ENCODE measurements at regions not wholly inside any gene's neighbourhood (a gene's known extent, or its start where the extent isn't known, plus 50 kb on each side); places are given as distances from the start of the nearest gene placed in this dataset.
"Not testable (repeated sequence)": the region's sequence is repeated elsewhere in the genome, so short reads cannot be mapped to it uniquely, and the experiment has no call there.

DNA sequence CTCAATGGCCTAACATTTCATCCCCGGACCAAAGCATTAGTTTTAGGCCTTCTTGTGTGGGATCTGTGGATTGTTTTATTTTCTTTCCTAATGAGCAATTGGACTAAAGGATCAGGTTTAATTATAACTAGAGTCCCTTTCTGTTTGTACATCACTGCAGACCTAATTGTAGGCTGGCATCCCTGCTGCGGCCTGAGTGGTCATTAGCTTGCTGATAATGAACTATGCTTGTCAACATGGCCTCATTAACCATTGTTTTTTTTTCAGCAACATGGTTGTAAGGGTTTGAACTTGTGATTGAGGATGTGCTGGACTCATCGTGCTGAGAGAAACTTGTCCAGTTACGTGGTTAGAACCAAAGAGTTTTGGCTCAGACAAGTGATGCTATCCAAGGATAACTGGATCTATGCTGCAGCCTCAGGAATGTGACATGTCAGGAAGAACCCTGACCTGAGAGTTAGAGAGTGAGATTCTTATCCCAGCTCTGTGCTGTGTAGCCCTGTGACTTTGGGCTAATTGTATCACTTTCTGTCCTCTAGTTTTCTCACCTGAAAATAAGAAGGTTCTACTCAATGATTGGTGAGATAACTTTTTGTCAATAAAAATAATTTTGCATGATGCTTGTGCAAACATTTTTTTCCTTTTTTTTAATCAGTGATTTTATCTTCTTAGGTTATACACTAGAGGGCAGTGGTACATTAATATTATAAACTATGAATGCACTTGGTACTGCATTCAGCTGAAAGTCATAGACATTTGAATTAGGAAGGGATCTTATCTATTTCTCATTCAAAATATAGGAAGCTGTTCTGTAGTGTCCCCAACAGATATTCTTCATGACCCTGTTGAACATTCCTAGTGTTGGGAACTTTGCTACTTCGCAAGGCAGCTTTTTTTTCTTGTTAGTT lies 140.9 kb downstream of the RNF144B start:
- no peak for DNase-seq (ENCODE audit: low read depth)

DNA sequence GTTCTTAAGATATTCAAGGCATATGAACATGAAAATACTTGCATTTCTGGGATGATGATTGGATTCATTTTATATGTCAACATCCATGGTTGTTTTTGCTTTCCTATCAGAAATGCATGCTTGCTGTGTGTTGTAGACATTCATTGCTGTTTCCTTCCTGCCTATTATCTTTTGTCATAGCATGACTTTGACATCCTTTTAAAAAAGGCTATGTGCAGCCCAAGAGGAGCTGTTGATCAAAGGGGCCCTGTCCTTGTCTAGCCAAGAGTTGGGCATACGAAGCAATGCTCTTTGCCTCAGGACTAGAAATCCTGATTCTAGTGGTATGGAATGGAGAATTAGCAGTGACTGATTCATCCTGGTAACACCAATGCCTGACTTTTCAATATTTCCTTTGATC lies 143.1 kb downstream of the RNF144B start:
- DNase-seq (ENCODE audit: low read depth) = no peak

DNA sequence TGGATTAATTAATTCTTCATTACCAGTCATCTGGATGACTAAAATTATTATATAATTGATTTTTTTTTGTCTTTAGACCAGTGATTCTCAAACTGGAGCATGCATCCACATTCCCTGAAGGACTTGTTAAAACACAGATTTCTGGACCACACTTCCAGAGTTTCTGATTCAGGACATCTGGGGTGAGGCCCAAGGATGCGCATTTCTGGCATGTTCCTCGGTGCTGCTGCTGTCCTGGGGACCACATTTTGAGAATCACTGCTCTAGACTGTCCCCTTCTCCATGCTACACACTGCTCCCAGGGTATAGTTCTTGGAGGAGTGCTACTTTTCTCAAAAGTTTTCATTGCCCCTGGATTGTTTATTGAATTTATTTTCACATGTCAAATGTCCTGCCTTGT lies 145.0 kb downstream of the RNF144B start:
- DNase-seq (ENCODE audit: low read depth) = no peak

DNA sequence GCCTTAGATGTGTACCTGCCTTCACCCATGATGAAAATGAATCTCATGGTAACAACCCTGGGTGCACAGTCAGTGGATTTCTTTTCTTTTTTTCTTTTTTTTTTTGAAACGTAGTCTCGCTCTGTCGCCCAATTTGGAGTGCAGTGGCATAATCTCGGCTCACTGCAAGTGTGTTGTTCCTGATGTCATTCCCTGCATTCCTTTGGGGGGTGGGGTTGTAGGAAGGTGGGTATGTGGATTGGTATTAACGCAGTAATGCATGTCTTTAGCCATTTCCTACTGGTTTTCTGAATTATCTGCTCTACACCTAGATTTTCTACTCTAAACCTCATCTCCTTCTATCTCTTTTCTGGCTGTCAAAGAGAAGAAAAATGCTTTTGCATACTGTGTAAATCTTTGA lies 146.6 kb downstream of the RNF144B start:
- no peak for DNase-seq (ENCODE audit: low read depth)

DNA sequence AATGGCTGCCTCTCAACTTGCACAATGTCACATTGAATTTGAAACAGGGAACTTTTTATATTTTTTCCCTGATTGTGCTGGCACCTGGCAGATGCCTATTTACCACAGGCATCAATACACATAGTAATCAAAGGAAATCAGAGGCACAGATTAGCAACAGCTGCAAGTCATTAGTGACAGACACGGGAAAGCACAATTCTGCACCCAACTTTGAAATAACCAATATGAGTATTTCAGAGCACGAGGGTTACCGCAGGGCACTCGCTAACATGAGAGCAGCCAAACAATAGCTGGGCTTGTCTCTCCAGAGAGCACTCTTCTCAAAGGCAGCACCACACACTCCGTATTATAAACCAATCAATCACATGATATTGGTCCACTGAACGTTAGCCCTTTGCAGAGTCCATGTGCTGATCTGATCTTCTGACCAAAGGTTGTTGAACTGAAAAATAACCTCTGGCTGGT lies 149.5 kb downstream of the RNF144B start:
- no peak for DNase-seq (ENCODE audit: low read depth)

DNA sequence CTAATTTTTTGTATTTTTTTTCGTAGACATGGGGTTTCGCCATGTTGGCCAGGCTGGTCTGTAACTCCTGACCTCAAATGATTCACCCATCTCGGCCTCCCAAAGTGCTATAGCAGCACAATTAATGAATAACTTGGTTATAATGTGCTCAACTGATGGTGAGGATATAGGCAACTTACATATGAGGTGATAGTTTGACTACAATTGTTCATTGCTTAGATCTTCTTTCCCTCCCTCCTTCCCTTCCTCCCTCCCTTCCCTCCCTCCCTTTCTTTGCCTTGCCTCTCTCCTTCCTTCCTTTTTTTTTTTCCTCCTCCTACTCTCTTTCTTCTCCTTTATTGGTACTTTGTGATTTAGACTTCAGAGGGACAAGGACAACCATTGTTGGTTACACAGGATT lies 151.2 kb downstream of the RNF144B start:
- no peak for DNase-seq (ENCODE audit: low read depth)

DNA sequence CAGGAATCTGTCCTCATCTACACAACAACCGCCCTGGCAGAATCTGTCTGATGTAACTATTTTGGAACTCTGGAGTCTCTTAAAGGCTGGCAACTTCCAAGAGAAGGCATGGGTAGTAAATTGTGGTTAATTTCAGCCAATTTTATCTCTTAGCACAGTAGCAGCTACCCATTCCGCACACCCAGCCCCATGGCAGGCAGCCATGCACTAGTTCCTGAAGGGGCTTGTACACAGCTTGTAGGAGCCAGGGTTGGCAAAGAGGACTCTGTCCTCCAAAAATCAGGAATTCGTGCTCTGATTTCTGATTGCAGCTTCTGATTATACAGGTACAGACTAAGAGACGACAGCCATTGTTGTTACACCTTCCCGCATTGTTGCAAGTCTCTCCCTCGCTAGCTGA lies 155.9 kb downstream of the RNF144B start:
- no peak for DNase-seq (ENCODE audit: low read depth)

DNA sequence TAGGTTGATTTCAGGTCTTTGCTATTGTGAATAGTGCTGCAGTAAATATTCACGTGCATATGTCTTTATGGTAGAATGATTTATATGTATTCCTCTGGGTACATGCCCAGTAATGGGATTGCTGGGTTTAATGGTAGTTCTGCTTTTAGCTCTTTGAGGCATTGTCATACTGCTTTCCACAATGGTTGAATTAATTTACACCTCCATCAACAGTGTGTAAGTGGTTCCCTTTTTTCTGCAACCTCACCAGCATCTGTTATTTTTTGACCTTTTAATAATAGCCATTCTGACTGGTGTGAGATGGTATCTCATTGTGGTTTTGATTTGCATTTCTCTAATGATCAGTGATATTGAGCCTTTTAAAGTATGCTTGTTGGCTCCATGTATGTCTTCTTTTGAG lies 158.0 kb downstream of the RNF144B start:
- DNase-seq (ENCODE audit: low read depth) = not testable (repeated sequence)

DNA sequence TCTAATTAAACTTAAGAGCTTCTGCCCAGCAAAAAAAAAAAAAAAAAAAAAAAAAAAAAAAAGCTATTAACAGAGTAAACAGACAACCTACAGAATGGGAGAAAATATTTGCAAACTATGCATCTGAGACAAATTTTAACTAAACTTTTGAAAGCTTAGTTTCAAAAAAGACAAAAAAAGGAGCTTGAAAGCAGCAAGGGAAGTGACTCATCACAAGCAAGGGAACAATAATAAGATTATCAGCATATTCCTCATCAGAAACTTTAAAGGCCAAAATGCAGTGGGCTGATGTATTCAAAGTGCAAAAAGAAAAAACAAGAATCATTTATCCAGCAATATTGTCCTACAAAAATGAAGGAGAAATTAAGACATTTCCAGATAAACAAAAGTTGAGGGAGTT lies 158.6 kb downstream of the RNF144B start:
- DNase-seq (ENCODE audit: low read depth) = peak; percentile 5

DNA sequence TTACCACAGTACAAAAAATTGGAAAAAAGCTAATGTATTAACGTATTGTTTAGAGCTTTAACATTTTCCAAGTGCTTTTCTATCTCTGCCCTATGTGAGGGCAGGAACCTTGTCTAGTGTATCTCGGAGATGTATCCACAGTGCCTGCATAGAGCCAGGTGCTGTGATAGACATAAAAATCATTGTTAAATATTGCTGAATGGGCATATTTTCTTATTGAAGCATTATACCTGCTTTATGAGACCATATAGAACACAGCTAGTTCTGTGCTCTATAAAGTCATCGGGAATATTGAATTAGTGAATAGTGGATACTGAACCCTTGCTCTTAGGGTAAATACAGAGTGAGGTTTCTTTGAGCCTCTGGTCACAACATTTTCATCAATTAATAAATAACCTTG lies 163.0 kb downstream of the RNF144B start:
- no peak for DNase-seq (ENCODE audit: low read depth)

DNA sequence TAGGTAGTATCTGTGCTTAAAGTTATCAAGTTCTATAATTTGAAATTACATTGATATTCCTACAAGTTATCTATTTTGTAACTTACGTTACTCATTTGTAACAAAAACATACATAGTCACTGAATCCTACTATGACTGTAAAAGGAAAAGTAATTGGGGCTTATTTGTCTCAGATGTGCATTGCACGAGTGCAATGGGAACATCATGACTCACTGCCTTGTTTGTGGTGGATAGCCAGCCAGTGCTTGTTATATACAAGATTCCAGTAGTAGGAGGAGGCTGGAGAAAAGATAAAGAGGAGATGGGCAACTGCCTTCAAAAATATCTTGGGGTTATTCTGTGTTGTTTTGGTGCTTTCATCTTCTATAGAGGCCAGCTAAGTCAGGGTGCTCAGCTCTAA lies 164.1 kb downstream of the RNF144B start:
- peak; percentile 60 for DNase-seq (ENCODE audit: low read depth)

DNA sequence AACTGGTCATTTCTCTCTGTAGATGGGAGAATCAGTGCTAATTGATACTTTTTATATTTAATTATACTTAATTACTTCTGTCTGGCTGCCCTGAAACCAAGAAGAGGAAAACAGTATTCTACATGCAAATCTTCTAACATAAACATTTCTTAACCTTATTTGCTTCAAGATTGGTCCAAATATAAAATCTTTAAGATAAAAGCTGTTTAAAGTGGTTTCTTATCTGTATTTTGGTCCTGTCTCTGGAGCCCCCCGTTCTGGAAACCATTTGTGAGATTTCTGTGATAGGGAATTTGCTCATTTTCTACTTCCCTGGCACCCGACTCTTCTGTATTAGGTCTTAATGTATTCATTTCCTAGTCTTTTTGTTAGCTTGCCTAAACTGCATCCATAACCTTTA lies 168.6 kb downstream of the RNF144B start:
- DNase-seq (ENCODE audit: low read depth) = no peak

DNA sequence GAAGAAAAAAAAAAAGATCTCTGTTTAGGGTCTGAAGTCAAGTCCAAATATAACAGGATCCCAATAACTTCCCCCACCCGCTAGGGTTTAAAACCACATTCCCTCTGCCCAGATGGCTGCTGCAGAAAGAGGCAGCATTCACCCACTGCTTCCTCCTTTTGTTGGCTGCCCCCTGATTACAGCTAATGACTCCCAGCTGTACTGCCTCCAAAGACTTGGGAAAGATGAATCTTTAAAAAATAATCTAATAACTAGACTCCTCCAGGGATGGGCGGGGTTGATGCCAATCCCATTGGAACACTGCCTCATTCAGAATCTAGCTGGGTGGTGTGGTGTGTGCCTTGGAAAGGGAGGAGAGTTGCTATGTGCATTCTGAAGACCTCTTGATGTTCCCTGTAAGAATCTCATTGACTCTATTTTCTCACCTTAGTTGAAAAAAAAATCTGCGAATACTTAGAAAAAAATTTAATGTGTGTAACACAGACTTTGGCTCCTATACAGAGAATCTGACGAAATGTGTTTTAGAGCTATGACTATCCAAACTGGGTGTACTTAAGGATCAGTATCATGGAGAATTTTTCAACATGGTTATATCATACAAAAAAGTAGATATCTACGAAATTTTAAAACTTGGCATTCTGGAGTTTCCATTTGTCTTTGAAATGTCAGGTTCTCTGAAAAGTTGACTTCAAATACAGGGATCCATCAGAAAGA lies 174.0 kb downstream of the RNF144B start:
- no peak for DNase-seq (ENCODE audit: low read depth)

DNA sequence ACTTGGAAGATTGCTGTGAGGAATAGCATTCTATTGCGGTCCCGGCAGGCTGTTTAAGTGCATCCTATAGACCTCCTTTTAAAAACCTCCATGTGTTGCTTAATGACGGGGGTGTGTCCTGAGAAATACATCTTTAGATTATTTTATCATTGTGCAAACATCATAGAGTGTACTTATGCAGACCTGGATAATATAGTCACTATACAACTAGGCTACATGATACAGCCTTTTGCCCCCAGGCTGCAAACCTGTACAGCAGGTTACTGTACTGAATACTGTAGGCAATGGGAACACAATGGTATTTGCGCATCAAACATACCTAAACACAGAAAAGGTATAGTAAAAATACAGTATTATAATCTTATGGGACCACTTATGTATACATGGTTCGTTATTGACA lies 175.6 kb downstream of the RNF144B start:
- no peak for DNase-seq (ENCODE audit: low read depth)

DNA sequence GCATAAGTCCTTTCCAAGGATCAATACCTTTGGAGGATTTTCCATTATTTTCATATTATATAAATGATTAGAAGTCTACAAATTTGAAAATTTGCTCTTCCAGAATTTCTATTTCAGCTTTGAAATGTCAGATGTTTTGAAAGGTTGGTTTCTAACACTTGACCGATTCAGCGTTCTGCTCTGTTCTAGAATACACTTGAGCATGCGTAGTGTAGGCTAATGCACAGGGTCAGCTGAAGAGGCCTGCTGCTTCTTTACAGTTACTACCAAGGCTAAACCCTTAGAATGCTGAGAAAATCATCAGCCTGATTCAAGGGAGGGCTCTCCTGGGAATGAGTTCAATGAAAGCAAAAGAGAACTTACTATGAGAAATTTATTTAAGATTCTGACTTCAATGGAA lies 177.6 kb downstream of the RNF144B start:
- no peak for DNase-seq (ENCODE audit: low read depth)

DNA sequence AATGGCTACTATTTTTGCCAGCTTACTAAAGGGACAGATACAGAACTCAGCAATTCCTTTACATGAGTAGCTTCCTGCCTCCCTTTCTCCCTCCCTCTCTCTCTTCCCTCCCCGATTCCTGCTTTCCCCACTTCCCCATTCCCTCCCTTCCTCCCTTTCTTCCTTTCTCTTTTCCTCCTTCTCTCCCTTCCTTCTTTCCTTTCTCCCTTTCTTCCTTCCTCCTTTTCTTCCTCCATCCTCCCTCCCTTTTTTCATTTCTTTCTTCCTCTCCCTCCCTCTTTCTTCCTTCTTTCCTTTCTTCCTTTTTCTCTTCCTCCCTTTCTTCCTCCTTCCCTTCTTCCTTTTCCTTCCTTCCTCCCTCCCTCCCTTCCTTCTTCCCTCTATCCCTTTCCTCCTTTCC lies 178.1 kb downstream of the RNF144B start:
- DNase-seq (ENCODE audit: low read depth) = no peak

DNA sequence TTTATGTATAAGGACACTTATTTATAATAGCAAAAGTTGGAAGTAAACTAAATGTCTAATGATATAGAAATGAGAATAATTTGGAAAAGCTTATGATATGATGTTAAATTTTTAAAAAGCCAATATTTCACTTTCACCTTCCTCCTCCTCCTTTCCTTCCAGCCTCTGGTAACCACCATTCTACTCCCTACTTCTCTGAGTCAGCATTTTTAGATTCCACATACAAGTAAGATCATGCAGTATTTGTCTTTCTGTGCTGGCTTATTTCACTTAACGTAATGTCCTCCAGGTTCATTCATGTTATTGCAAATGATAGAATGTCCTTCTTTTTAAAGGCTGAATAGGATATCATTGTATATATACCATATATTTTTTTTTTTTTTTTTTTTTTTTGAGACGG lies 180.2 kb downstream of the RNF144B start:
- DNase-seq (ENCODE audit: low read depth) = no peak

DNA sequence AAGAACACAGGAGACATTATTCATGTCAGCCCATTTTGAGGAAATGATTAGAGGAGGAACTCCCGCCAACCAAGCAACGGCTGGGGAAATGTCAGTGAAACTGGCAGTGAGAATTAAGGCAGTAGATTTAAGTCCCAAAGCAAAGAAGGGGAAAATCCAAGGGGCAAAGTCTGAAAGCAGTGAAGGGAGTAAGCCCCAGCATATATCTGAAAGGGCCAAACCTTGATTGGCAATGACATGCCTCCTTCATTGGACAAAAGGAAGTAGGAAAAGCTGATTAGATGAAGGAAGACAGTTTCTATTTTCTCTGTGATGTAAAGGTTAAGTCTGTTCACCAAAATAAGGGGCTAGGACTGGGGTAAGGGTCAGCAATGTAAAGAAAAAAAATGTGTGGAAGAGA lies 190.3 kb downstream of the RNF144B start:
- no peak for DNase-seq (ENCODE audit: low read depth)

DNA sequence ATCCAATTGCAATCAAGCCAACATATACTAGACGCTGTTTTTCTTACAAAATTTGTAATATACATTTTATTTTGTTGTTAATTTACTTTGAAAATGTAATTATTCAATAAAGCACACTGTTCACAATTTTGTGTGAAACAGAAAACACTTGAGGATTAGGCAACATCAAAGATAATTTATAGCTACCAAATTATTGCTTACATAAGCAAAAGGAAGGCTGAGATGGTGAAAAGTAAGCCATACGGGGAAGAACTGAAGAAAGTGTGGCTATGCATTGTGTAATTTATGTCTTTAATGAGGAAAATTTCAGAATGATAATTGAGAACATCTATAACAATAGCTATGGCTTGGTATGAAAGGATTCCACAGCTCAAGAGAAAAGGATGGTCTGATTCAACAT lies 192.0 kb downstream of the RNF144B start:
- no peak for DNase-seq (ENCODE audit: low read depth)

DNA sequence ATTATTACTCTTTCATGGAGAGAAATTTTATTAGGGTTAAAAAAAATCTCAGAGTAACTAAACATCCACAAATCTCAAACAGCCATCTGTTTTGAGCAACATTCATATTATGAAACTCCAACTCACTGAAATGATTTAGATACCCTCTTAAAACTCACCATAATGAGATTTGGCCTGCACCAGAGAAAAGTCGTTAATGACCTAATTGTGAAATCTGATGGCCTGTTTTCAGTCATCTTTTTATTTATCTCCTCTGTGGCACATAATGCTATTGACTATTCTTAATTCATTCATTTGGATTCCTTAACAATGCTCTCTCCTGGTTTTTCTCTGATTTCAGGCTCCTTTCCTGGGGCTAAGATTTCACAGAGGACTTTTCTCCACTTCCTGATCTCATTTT lies 192.7 kb downstream of the RNF144B start:
- DNase-seq (ENCODE audit: low read depth) = no peak

DNA sequence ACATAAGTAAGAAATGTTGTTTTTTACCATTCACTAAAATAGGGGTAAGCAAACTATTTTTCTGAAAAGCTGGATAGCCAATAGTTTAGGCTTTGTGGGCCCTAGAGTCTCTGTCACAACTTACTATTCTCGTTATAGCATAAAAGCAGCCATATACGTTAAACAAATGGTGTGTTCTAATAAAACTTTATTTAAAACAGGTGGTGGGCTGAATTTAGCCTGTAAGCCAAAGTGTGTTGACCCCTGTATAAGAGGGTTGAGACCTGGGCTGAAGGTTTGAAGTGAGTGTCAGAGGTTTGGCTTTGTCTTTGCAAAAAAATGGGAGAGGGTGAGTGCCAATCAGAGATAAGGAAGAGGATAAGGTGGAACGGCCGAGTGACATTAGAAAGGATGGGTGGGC lies 197.2 kb downstream of the RNF144B start:
- no peak for DNase-seq (ENCODE audit: low read depth)

DNA sequence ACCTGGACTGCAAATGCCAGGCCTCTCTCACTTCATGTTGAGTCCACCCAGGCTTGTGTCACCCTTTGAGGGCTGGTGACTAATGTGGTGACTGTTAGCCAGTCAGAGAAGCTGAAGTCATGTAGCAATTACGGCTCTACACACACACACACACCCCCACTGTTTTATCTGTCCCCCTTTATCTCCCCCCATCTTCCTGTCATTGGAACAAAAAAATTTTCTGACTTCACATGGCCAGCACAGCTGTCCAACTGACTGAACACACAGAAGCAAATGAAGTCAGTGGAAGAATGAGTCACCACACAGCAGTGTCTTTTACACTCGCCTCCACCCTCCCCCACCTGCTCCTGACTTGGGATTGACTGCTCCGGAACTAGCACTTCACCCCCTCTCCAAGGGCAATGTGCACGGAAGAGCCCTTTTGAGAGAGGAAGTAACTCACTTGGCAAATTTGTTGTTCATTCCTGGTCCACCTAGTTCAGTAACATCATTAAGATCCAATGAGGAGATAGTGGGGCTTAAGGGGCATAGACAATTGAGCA lies 198.0 kb downstream of the RNF144B start:
- DNase-seq (ENCODE audit: low read depth) = peak; percentile 83

DNA sequence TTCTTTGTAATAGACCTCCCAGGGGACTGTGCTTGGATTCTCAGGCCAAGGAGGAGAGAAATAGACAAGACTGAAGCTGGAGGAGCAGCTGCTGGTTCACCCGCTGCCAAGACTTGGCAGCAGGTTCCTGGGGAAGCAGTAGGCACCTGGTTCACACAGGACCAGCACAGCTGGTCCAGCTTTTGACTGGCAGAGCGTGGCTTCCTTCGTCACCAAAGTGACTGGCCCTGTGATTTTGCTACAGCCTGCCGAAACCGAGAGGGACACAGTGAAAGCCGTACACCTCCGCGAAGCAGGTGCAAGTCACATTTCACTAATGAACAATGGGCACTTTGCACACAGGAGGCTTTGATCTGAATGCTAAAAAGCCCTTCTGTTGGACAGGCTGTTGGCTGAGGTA lies 199.0 kb downstream of the RNF144B start:
- no peak for DNase-seq (ENCODE audit: low read depth)
